HEK293 (cell line): ENCODE measurements at regions not wholly inside any gene's neighbourhood (a gene's known extent, or its start where the extent isn't known, plus 50 kb on each side); places are given as distances from the start of the nearest gene placed in this dataset.

Experiments
- CTCF ChIP-seq: fragments of 450-650 bp; formaldehyde crosslinking; IDR thresholded peaks from 2 replicates; pipeline ENCODE4 v1.5.1; 2016; ENCODE audit warnings: missing biosample characterization, missing genetic modification characterization
- FEZF1 ChIP-seq: fragments of 450-650 bp; formaldehyde crosslinking; IDR thresholded peaks from 2 replicates; pipeline ENCODE4 v1.5.1; 2016; ENCODE audit warnings: missing biosample characterization, missing genetic modification characterization
- SETDB1 ChIP-seq: IDR thresholded peaks from one replicate; pipeline ENCODE4 v1.6.1; 2017; ENCODE audit warnings: mild to moderate bottlenecking, low read length, moderate library complexity, mixed read lengths; ENCODE audit not compliant: insufficient read length
- ZNF140 ChIP-seq: fragments of 450-650 bp; formaldehyde crosslinking; IDR thresholded peaks from 2 replicates; pipeline ENCODE4 v1.5.1; 2016; ENCODE audit warnings: missing biosample characterization, missing genetic modification characterization
- ZNF184 ChIP-seq: fragments of 450-650 bp; IDR thresholded peaks from 2 replicates; pipeline ENCODE4 v1.5.1; 2018; ENCODE audit warnings: missing biosample characterization, mild to moderate bottlenecking, missing genetic modification characterization
- ZNF624 ChIP-seq: fragments of 450-650 bp; formaldehyde crosslinking; IDR thresholded peaks from 2 replicates; pipeline ENCODE4 v1.5.1; 2017; ENCODE audit warnings: missing biosample characterization, missing genetic modification characterization

GRCh38 chr14:100381395-100382105 lies 58.4 kb downstream of the SLC25A47 start:
- TF ChIP-seq ZNF624 (tag by site-specific recombination) (no peak), CTCF (tag by site-specific recombination) (no peak), ZNF184 (tag by site-specific recombination) (no peak), FEZF1 (tag by site-specific recombination) (no peak), ZNF140 (tag by site-specific recombination) (no peak), SETDB1 (no peak)
